ENCODE measurements at regions not wholly inside any gene's neighbourhood (a gene's known extent, or its start where the extent isn't known, plus 50 kb on each side); places are given as distances from the start of the nearest gene placed in this dataset.

- Histone ChIP-seq H3K4me2 (no peak overlapping the region), H4K20me1 (ENCODE audit: insufficient read depth) (no peaks in the 10 kb centered on the region), H3K4me1 (ENCODE audit: low read depth, poor library complexity, severe bottlenecking) (no peaks in the 10 kb centered on the region), H3K27me3 (ENCODE audit: insufficient read depth, low read depth) (peaks cover 53% of the 10 kb centered on the region; the same call in 1 of the 2 replicates), H3K4me3 (IDR thresholded peaks at IDR 0.05; ENCODE audit: insufficient read depth, low read depth, low read length) (no peak overlapping the region), H3K27ac (no peak overlapping the region), H2AFZ (ENCODE audit: low read depth) (no peak overlapping the region), H3K36me3 (ENCODE audit: insufficient read depth) (no peaks in the 10 kb centered on the region), H3K9ac (no peak overlapping the region), H3K79me2 (ENCODE audit: insufficient read depth, low read depth) (no peaks in the 10 kb centered on the region)
- TF ChIP-seq, protein P1, sequence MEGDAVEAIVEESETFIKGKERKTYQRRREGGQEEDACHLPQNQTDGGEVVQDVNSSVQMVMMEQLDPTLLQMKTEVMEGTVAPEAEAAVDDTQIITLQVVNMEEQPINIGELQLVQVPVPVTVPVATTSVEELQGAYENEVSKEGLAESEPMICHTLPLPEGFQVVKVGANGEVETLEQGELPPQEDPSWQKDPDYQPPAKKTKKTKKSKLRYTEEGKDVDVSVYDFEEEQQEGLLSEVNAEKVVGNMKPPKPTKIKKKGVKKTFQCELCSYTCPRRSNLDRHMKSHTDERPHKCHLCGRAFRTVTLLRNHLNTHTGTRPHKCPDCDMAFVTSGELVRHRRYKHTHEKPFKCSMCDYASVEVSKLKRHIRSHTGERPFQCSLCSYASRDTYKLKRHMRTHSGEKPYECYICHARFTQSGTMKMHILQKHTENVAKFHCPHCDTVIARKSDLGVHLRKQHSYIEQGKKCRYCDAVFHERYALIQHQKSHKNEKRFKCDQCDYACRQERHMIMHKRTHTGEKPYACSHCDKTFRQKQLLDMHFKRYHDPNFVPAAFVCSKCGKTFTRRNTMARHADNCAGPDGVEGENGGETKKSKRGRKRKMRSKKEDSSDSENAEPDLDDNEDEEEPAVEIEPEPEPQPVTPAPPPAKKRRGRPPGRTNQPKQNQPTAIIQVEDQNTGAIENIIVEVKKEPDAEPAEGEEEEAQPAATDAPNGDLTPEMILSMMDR (conservative IDR thresholded peaks at IDR 0.05; ENCODE audit: low read depth, low read length): no peak
Observed at GRCh38 chr7:125661-126060, 66.7 kb upstream of the FAM20C start.

DNA sequence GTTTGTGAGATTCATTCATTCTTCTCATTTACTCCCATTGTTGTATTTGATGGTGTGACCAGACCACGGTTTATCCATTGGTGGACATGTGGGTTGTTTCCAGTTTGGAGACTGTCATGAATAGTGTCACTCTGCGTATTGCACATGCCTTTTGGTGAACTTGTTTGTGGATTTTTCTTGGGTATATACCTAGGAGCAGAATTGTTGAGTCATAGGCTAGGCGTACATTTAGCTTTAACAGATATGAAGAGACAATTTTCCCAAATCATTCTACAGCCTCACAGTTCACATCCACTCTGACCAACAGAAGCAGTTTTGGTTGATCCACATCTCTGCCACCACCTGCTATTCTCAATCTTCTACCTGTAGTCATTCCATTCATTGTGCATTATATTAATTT, 66.0 kb upstream of the FAM20C start:
- Histone ChIP-seq H3K4me3 (IDR thresholded peaks at IDR 0.05; ENCODE audit: insufficient read depth, low read depth, low read length) (no peak overlapping the region), H3K36me3 (ENCODE audit: insufficient read depth) (no peaks in the 10 kb centered on the region), H3K27ac (no peak overlapping the region), H4K20me1 (ENCODE audit: insufficient read depth) (no peaks in the 10 kb centered on the region), H3K9ac (no peak overlapping the region), H2AFZ (ENCODE audit: low read depth) (no peak overlapping the region), H3K4me2 (no peak overlapping the region), H3K79me2 (ENCODE audit: insufficient read depth, low read depth) (no peaks in the 10 kb centered on the region), H3K4me1 (ENCODE audit: low read depth, poor library complexity, severe bottlenecking) (no peaks in the 10 kb centered on the region), H3K27me3 (ENCODE audit: insufficient read depth, low read depth) (peaks cover 47% of the 10 kb centered on the region; the same call in 1 of the 2 replicates)
- TF ChIP-seq, protein P1 (conservative IDR thresholded peaks at IDR 0.05; ENCODE audit: low read depth, low read length): no peak

GRCh38 chr7:127064-127598, 65.2 kb upstream of the FAM20C start:
- H4K20me1 ChIP-seq (ENCODE audit: insufficient read depth): no peaks in the 10 kb centered on the region
- peaks cover 39% of the 10 kb centered on the region; the same call in 1 of the 2 replicates for H3K27me3 ChIP-seq (ENCODE audit: insufficient read depth, low read depth)
- H3K4me1 ChIP-seq (ENCODE audit: low read depth, poor library complexity, severe bottlenecking): no peaks in the 10 kb centered on the region
- H2AFZ ChIP-seq (ENCODE audit: low read depth): no peak overlapping the region
- TF ChIP-seq, protein P1 (conservative IDR thresholded peaks at IDR 0.05; ENCODE audit: low read depth, low read length): no peak
- H3K36me3 ChIP-seq (ENCODE audit: insufficient read depth): no peaks in the 10 kb centered on the region
- no peak overlapping the region for H3K9ac ChIP-seq
- no peak overlapping the region for H3K27ac ChIP-seq
- no peak overlapping the region for H3K4me2 ChIP-seq
- no peak overlapping the region for H3K4me3 ChIP-seq (IDR thresholded peaks at IDR 0.05; ENCODE audit: insufficient read depth, low read depth, low read length)
- no peaks in the 10 kb centered on the region for H3K79me2 ChIP-seq (ENCODE audit: insufficient read depth, low read depth)

DNA sequence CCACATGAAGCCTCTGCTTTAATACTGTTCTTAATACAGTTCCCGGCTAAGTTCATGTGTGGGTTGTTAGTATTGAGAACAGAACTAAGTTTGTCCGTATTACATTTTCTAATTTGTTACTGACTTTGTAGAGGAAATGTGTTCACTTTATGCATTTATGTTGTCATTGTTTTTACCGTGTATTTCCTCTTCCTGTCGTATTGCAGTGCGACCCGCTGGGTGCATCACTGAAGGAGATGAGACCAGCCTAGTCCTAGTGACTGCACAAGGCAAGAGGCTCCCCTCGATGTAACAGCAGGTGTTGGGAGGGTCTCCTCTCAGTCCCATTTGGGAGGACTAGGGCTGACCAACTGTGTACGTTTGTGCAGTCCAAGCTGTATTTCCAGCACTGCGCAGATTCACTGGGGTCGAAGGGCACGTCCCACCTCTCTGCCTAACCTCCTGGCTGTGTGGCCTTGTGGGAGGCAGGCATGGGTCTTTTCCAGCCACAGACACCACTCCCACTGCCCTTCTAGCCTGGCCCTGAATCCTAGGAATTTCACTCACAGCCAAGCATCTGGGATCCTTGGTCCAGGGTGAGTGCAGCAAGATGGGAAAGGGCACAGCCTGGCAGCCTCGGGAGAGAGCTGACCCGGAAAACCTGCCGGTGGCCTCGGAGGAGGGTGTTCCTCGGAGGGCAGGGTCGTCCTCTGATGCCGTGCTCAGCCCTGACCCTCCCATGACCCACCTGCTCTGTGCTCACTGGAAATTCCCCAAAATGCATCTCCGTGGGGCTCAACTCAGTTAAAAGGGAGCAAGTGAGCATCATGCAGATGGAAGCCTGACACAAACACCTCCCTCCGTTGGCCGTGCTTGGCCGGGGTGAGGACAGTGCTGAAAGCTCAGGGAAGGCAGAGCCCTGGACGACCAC, 63.9 kb upstream of the FAM20C start:
- Histone ChIP-seq H3K4me2 (no peak overlapping the region), H2AFZ (ENCODE audit: low read depth) (no peak overlapping the region), H3K27ac (no peak overlapping the region), H4K20me1 (ENCODE audit: insufficient read depth) (no peaks in the 10 kb centered on the region), H3K4me3 (IDR thresholded peaks at IDR 0.05; ENCODE audit: insufficient read depth, low read depth, low read length) (no peak overlapping the region), H3K27me3 (ENCODE audit: insufficient read depth, low read depth) (peaks cover 45% of the 10 kb centered on the region; the same call in 1 of the 2 replicates), H3K4me1 (ENCODE audit: low read depth, poor library complexity, severe bottlenecking) (no peaks in the 10 kb centered on the region), H3K36me3 (ENCODE audit: insufficient read depth) (no peaks in the 10 kb centered on the region), H3K9ac (no peak overlapping the region), H3K79me2 (ENCODE audit: insufficient read depth, low read depth) (no peaks in the 10 kb centered on the region)
- TF ChIP-seq, protein P1 (conservative IDR thresholded peaks at IDR 0.05; ENCODE audit: low read depth, low read length): no peak

All from KMS-11 (cell line).